GM12878 (cell line): ENCODE measurements at regions not wholly inside any gene's neighbourhood (a gene's known extent, or its start where the extent isn't known, plus 50 kb on each side); places are given as distances from the start of the nearest gene placed in this dataset.

ENCODE experiments used
- ATAC-seq: fragments of 200-7000 bp; cut with Tn5 transposase; 3 replicates; pipeline ENCODE4 v1.9.1; 2020; ENCODE audit warnings: mild to moderate bottlenecking, moderate library complexity
- BruUV-seq: library from RNA; stranded (reverse); fragments of 400-500 nt; replicated peaks from 2 replicates; lab custom pipeline; 2021; lab: Mats Ljungman, UMichigan
- CTCF ChIA-PET: fragments of 300-600 bp; sonication (Branson Sonifier 250); formaldehyde crosslinking; extraction: SDS; loops from one replicate; lab custom pipeline; 2021; ENCODE audit warnings: inconsistent platforms; lab: Yijun Ruan, JAX
- POLR2A ChIA-PET: fragments of 350-600 bp; formaldehyde crosslinking; extraction: SDS; loops from one replicate; lab custom pipeline; 2021; ENCODE audit warnings: inconsistent platforms; lab: Charles Lee
- RAD21 ChIA-PET: fragments of 300-600 bp; sonication (Branson Sonifier 250); formaldehyde crosslinking; loops from one replicate; lab custom pipeline; 2023; ENCODE audit warnings: antibody characterized with exemption; ENCODE audit not compliant: unreplicated experiment; lab: Charles Lee
- SMC1A ChIA-PET: fragments of 300-600 bp; sonication (Branson Sonifier 250); formaldehyde crosslinking; loops from one replicate; lab custom pipeline; 2023; ENCODE audit not compliant: unreplicated experiment, uncharacterized antibody; lab: Charles Lee
- DNase-seq: peaks from one replicate; pipeline ENCODE4 v3.0.0-alpha.2; 2011; ENCODE audit warnings: low read depth, low spot score
- FAIRE-seq: peaks from 3 replicates; lab custom pipeline; 2011; peaks lifted over from hg19 to GRCh38; lab: Jason Lieb, UNC
- H2AFZ ChIP-seq: 2 replicates; pipeline ENCODE4 v1.6.0; 2011; ENCODE audit warnings: low read depth, low read length, control low read depth; ENCODE audit not compliant: control insufficient read depth
- H3K27ac ChIP-seq: 2 replicates; pipeline ENCODE4 v1.5.1; 2011; ENCODE audit warnings: control low read depth; ENCODE audit not compliant: control insufficient read depth, insufficient read depth
- H3K27me3 ChIP-seq, 2 experiments: replicated peaks in 1 of 2; 2 replicates each; pipeline versions ENCODE4 v1.6.0 to v1.6.1; 2011; ENCODE audit warnings: low read length in 1 of 2; ENCODE audit not compliant: control insufficient read depth in 2 of 2, insufficient read depth in 2 of 2
- H3K36me3 ChIP-seq, 2 experiments: 2 replicates each; pipeline ENCODE4 v1.5.1; 2011; ENCODE audit warnings: low read length in 1 of 2; ENCODE audit not compliant: control insufficient read depth in 2 of 2, insufficient read depth in 2 of 2
- H3K4me1 ChIP-seq: 2 replicates; pipeline ENCODE4 v1.6.1; 2011; ENCODE audit warnings: mild to moderate bottlenecking, low read length, moderate library complexity, mixed read lengths; ENCODE audit not compliant: control insufficient read depth, insufficient read depth
- H3K4me2 ChIP-seq: 2 replicates; pipeline ENCODE4 v1.6.0; 2011; ENCODE audit warnings: control low read depth; ENCODE audit not compliant: control insufficient read depth, insufficient read depth
- H3K4me3 ChIP-seq: fragments of 200-600 bp; sonication (generic); 2 replicates; pipeline ENCODE4 v1.5.1; 2016
- H3K79me2 ChIP-seq: 2 replicates; pipeline ENCODE4 v1.6.0; 2011; ENCODE audit warnings: low read length; ENCODE audit not compliant: control insufficient read depth, insufficient read depth
- H3K9ac ChIP-seq: 2 replicates; pipeline ENCODE4 v1.8.0; 2011; ENCODE audit warnings: low read length, control low read depth, mixed read lengths; ENCODE audit not compliant: control insufficient read depth, insufficient read depth
- H3K9me3 ChIP-seq: replicated peaks from 3 replicates; pipeline ENCODE4 v1.5.1; 2011; ENCODE audit warnings: mild to moderate bottlenecking, low read length; ENCODE audit not compliant: control insufficient read depth, insufficient read depth
- H4K20me1 ChIP-seq: 2 replicates; pipeline ENCODE4 v1.6.0; 2011; ENCODE audit not compliant: control insufficient read depth, insufficient read depth
- CBX5 ChIP-seq: sonication (generic); IDR thresholded peaks from 2 replicates; pipeline ENCODE4 v1.6.1; 2016; ENCODE audit warnings: low read depth, moderate library complexity, mild to moderate bottlenecking, inconsistent platforms
- E2F4 ChIP-seq: IDR thresholded peaks from 2 replicates; pipeline ENCODE4 v1.6.1; 2012; ENCODE audit warnings: low read depth, low read length, improper control_type of control experiment
- KAT2A ChIP-seq: conservative IDR thresholded peaks from 2 replicates; pipeline ENCODE4 v1.6.1; 2011; ENCODE audit warnings: low read depth, low read length; ENCODE audit not compliant: control insufficient read depth
- MAX ChIP-seq: IDR thresholded peaks from 2 replicates; pipeline ENCODE4 v1.6.1; 2012; ENCODE audit warnings: low read depth, low read length, improper control_type of control experiment
- MXI1 ChIP-seq: fragments of 150-350 bp; IDR thresholded peaks from 2 replicates; pipeline ENCODE4 v1.6.1; 2011; ENCODE audit warnings: low read depth, mild to moderate bottlenecking, inconsistent platforms, low read length, improper control_type of control experiment
- NFXL1 ChIP-seq: fragments of 450-650 bp; IDR thresholded peaks from 2 replicates; pipeline ENCODE4 v1.6.1; 2017; ENCODE audit warnings: antibody characterized with exemption, mild to moderate bottlenecking, borderline replicate concordance
- NR2C1 ChIP-seq: fragments of 450-650 bp; IDR thresholded peaks from 2 replicates; pipeline ENCODE4 v1.6.1; 2017; ENCODE audit warnings: antibody characterized with exemption, mild to moderate bottlenecking, moderate library complexity
- NR2C2 ChIP-seq: IDR thresholded peaks from 2 replicates; pipeline ENCODE4 v1.6.1; 2011; ENCODE audit warnings: borderline replicate concordance, low read depth; ENCODE audit not compliant: control insufficient read depth, insufficient read length
- POLR2AphosphoS2 ChIP-seq: IDR thresholded peaks from 2 replicates; pipeline ENCODE4 v1.6.1; 2011; ENCODE audit warnings: low read depth, mild to moderate bottlenecking, low read length, improper control_type of control experiment, moderate library complexity
- RELA ChIP-seq: fragments of 450-650 bp; IDR thresholded peaks from 2 replicates; pipeline ENCODE4 v1.8.0; 2014; ENCODE audit warnings: borderline replicate concordance; ENCODE audit not compliant: partially characterized antibody
- STAT1 ChIP-seq: fragments of 450-650 bp; conservative IDR thresholded peaks from 2 replicates; pipeline ENCODE4 v1.6.1; 2014; ENCODE audit warnings: antibody characterized with exemption, mild to moderate bottlenecking
- SUPT20H ChIP-seq: IDR thresholded peaks from 2 replicates; pipeline ENCODE4 v1.6.1; 2011; ENCODE audit warnings: low read depth, mild to moderate bottlenecking, low read length, moderate library complexity, borderline replicate concordance; ENCODE audit not compliant: control insufficient read depth
- SUZ12 ChIP-seq: fragments of 200-600 bp; sonication (generic); IDR thresholded peaks from one replicate; pipeline ENCODE4 v1.6.1; 2018; ENCODE audit warnings: antibody characterized with exemption, mild to moderate bottlenecking; ENCODE audit not compliant: unreplicated experiment
- TCF7 ChIP-seq: IDR thresholded peaks from 2 replicates; pipeline ENCODE4 v1.6.1; 2014; ENCODE audit warnings: antibody characterized with exemption, borderline replicate concordance
- WRNIP1 ChIP-seq: IDR thresholded peaks from 2 replicates; pipeline ENCODE4 v1.6.1; 2011; ENCODE audit warnings: low read depth, low read length, improper control_type of control experiment, borderline replicate concordance
- YY1 ChIP-seq: IDR thresholded peaks from 2 replicates; pipeline ENCODE4 v1.6.1; 2011; ENCODE audit warnings: low read depth, mild to moderate bottlenecking, low read length
- ZNF24 ChIP-seq: fragments of 450-650 bp; IDR thresholded peaks from 2 replicates; pipeline ENCODE4 v1.6.1; 2017; ENCODE audit warnings: antibody characterized with exemption, mild to moderate bottlenecking
- ZNF274 ChIP-seq: IDR thresholded peaks from one replicate; pipeline ENCODE4 v1.8.0; 2011; ENCODE audit not compliant: insufficient read length, insufficient read depth
- ZNF384 ChIP-seq: IDR thresholded peaks from 2 replicates; pipeline ENCODE4 v1.6.1; 2012; ENCODE audit warnings: low read depth, mild to moderate bottlenecking, low read length, improper control_type of control experiment, borderline replicate concordance
- WGBS: methylation state at CpG from one replicate; pipeline ENCODE4 v1.1.6; 2016; ENCODE audit warnings: low lambda C conversion rate; ENCODE audit not compliant: insufficient replicate concordance, insufficient coverage; ENCODE audit errors: missing lambda C conversion rate; 5-methylcytosine and 5-hydroxymethylcytosine counted together
- in situ Hi-C: fragments of 300-500 bp; cut with MboI; formaldehyde crosslinking; loops from 9 replicates; pipeline ENCODE4 v1.14.3; 2018; ENCODE audit warnings: mixed read lengths
- intact Hi-C: fragments of 100-400 bp; cut with micrococcal nuclease; formaldehyde crosslinking; loops from one replicate; pipeline ENCODE4 v1.14.2; 2022; ENCODE audit not compliant: unreplicated experiment

GRCh38 chr5:39604491-39604890, 179.7 kb upstream of the DAB2 start:
- no peak for FAIRE-seq
- H3K4me1 ChIP-seq, result no peaks in the 10 kb centered on the region
- no TSS peak for BruUV-seq
- no peak for ATAC-seq
- no peak overlapping the region for H2AFZ ChIP-seq
- ChIA-PET SMC1A (interaction anchor here (1.0 to 1.5 kb wide), 2 partner anchors 8 to 9 kb away, joined by 3 to 10 read pairs; no protein-coding TSS in a partner anchor), RAD21 (no interaction called here), POLR2A (no interaction called here), CTCF (interaction anchor here (1.6 kb wide), 1 partner anchor 9 kb away, joined by 4 read pairs; no protein-coding TSS in a partner anchor)
- intact Hi-C loops, result loop anchor here (5.0 kb wide), 1 partner anchor 88 kb away; no protein-coding TSS in a partner anchor
- no peaks in the 10 kb centered on the region for H3K79me2 ChIP-seq
- in situ Hi-C loops, result no loop called here
- H3K27ac ChIP-seq, result no peak overlapping the region
- H3K27me3 ChIP-seq, result peaks cover 0 to 2% of the 10 kb centered on the region in 2 experiments; a peak in 1 of 4 replicates
- H3K9me3 ChIP-seq, result no peaks in the 10 kb centered on the region
- no peak for TF ChIP-seq ZNF24
- TF ChIP-seq KAT2A, result no peak
- TF ChIP-seq NFXL1, result no peak
- TF ChIP-seq RELA, result no peak
- no peak for TF ChIP-seq WRNIP1
- no peak for TF ChIP-seq NR2C1
- TF ChIP-seq CBX5, result no peak
- no peak for TF ChIP-seq ZNF274
- no peak for TF ChIP-seq NR2C2
- TF ChIP-seq TCF7, result no peak
- no peak for TF ChIP-seq STAT1
- TF ChIP-seq E2F4, result no peak
- no peak for TF ChIP-seq SUZ12
- TF ChIP-seq MXI1, result no peak
- no peak for TF ChIP-seq POLR2AphosphoS2
- no peak for TF ChIP-seq MAX
- no peak for TF ChIP-seq SUPT20H
- no peak for TF ChIP-seq ZNF384
- no peak for TF ChIP-seq YY1
- no peak for DNase-seq
- H3K4me2 ChIP-seq, result no peak overlapping the region
- no peaks in the 10 kb centered on the region for H3K36me3 ChIP-seq
- H4K20me1 ChIP-seq, result no peaks in the 10 kb centered on the region
- H3K4me3 ChIP-seq, result no peak overlapping the region
- no peak overlapping the region for H3K9ac ChIP-seq
- WGBS, result 58% methylated on average over 4 of the region's 4 CpGs
